ENCODE measurements at regions not wholly inside any gene's neighbourhood (a gene's known extent, or its start where the extent isn't known, plus 50 kb on each side); places are given as distances from the start of the nearest gene placed in this dataset.
"Not testable (repeated sequence)": the region's sequence is repeated elsewhere in the genome, so short reads cannot be mapped to it uniquely, and the experiment has no call there.

- no peaks in the 10 kb centered on the region for H3K36me3 Mint-ChIP-seq
- H3K27me3 Mint-ChIP-seq = peaks cover 3% of the 10 kb centered on the region
- H3K9me3 Mint-ChIP-seq = no peaks in the 10 kb centered on the region
- no peak overlapping the region for H3K4me3 Mint-ChIP-seq
- no peaks in the 10 kb centered on the region for H3K4me1 Mint-ChIP-seq
- no peak overlapping the region for H3K27ac Mint-ChIP-seq
Observed at GRCh38 chr4:72911316-72911715, 158.2 kb downstream of the COX18 start.

- Mint-ChIP-seq H3K36me3 (no peaks in the 10 kb centered on the region), H3K27me3 (peaks cover 1% of the 10 kb centered on the region), H3K4me3 (no peak overlapping the region), H3K9me3 (no peaks in the 10 kb centered on the region), H3K4me1 (no peaks in the 10 kb centered on the region), H3K27ac (no peak overlapping the region)
Observed at GRCh38 chr4:72909461-72909860, 160.1 kb downstream of the COX18 start.

- Mint-ChIP-seq H3K4me3 (no peak overlapping the region), H3K27me3 (no peaks in the 10 kb centered on the region), H3K36me3 (no peaks in the 10 kb centered on the region), H3K9me3 (no peaks in the 10 kb centered on the region), H3K4me1 (no peaks in the 10 kb centered on the region), H3K27ac (no peak overlapping the region)
Observed at GRCh38 chr4:72902354-72902753, 167.2 kb downstream of the COX18 start.

- Mint-ChIP-seq H3K27me3 (no peaks in the 10 kb centered on the region), H3K4me1 (no peaks in the 10 kb centered on the region), H3K36me3 (no peaks in the 10 kb centered on the region), H3K4me3 (no peak overlapping the region), H3K9me3 (no peaks in the 10 kb centered on the region), H3K27ac (no peak overlapping the region)
Observed at GRCh38 chr4:72901553-72901952, 168.0 kb downstream of the COX18 start.

GRCh38 chr4:72900952-72901351 lies 168.6 kb downstream of the COX18 start:
- no peak overlapping the region for H3K4me3 Mint-ChIP-seq
- no peaks in the 10 kb centered on the region for H3K4me1 Mint-ChIP-seq
- no peaks in the 10 kb centered on the region for H3K27me3 Mint-ChIP-seq
- no peaks in the 10 kb centered on the region for H3K36me3 Mint-ChIP-seq
- H3K27ac Mint-ChIP-seq = no peak overlapping the region
- no peaks in the 10 kb centered on the region for H3K9me3 Mint-ChIP-seq

- H3K27ac Mint-ChIP-seq = no peak overlapping the region
- no peak overlapping the region for H3K4me3 Mint-ChIP-seq
- peaks cover 2% of the 10 kb centered on the region for H3K27me3 Mint-ChIP-seq
- no peaks in the 10 kb centered on the region for H3K9me3 Mint-ChIP-seq
- H3K36me3 Mint-ChIP-seq = no peaks in the 10 kb centered on the region
- H3K4me1 Mint-ChIP-seq = no peaks in the 10 kb centered on the region
Observed at GRCh38 chr4:72899621-72900020, 169.9 kb downstream of the COX18 start.

- H3K9me3 Mint-ChIP-seq = no peaks in the 10 kb centered on the region
- H3K27me3 Mint-ChIP-seq = peaks cover 2% of the 10 kb centered on the region
- H3K4me1 Mint-ChIP-seq = no peaks in the 10 kb centered on the region
- H3K27ac Mint-ChIP-seq = no peak overlapping the region
- H3K36me3 Mint-ChIP-seq = no peaks in the 10 kb centered on the region
- H3K4me3 Mint-ChIP-seq = no peak overlapping the region
Observed at GRCh38 chr4:72899214-72899613, 170.3 kb downstream of the COX18 start.

GRCh38 chr4:72896515-72896914 lies 173.0 kb downstream of the COX18 start:
- Mint-ChIP-seq H3K27ac (no peak overlapping the region), H3K36me3 (no peaks in the 10 kb centered on the region), H3K4me1 (no peaks in the 10 kb centered on the region), H3K27me3 (peaks cover 6% of the 10 kb centered on the region), H3K4me3 (no peak overlapping the region), H3K9me3 (no peaks in the 10 kb centered on the region)

GRCh38 chr4:72895408-72895807 lies 174.1 kb downstream of the COX18 start:
- Mint-ChIP-seq H3K27ac (no peak overlapping the region), H3K9me3 (no peaks in the 10 kb centered on the region), H3K36me3 (no peaks in the 10 kb centered on the region), H3K4me1 (no peaks in the 10 kb centered on the region), H3K4me3 (no peak overlapping the region), H3K27me3 (peaks cover 6% of the 10 kb centered on the region)

GRCh38 chr4:72893354-72894066 lies 176.0 kb downstream of the COX18 start:
- Mint-ChIP-seq H3K36me3 (no peaks in the 10 kb centered on the region), H3K27me3 (peaks cover 6% of the 10 kb centered on the region), H3K9me3 (no peaks in the 10 kb centered on the region), H3K4me1 (no peaks in the 10 kb centered on the region), H3K27ac (no peak overlapping the region), H3K4me3 (no peak overlapping the region)

GRCh38 chr4:72888331-72888730 lies 181.2 kb downstream of the COX18 start:
- H3K4me3 Mint-ChIP-seq = no peak overlapping the region
- H3K27me3 Mint-ChIP-seq = peaks cover 5% of the 10 kb centered on the region
- H3K27ac Mint-ChIP-seq = no peak overlapping the region
- H3K36me3 Mint-ChIP-seq = no peaks in the 10 kb centered on the region
- H3K4me1 Mint-ChIP-seq = no peaks in the 10 kb centered on the region
- no peaks in the 10 kb centered on the region for H3K9me3 Mint-ChIP-seq

GRCh38 chr4:72887152-72887551 lies 182.4 kb downstream of the COX18 start:
- no peaks in the 10 kb centered on the region for H3K9me3 Mint-ChIP-seq
- H3K27ac Mint-ChIP-seq = no peak overlapping the region
- peaks cover 3% of the 10 kb centered on the region for H3K27me3 Mint-ChIP-seq
- H3K4me1 Mint-ChIP-seq = no peaks in the 10 kb centered on the region
- H3K4me3 Mint-ChIP-seq = no peak overlapping the region
- no peaks in the 10 kb centered on the region for H3K36me3 Mint-ChIP-seq

- H3K9me3 Mint-ChIP-seq = no peaks in the 10 kb centered on the region
- H3K36me3 Mint-ChIP-seq = no peaks in the 10 kb centered on the region
- H3K4me3 Mint-ChIP-seq = no peak overlapping the region
- no peaks in the 10 kb centered on the region for H3K4me1 Mint-ChIP-seq
- H3K27me3 Mint-ChIP-seq = peaks cover 3% of the 10 kb centered on the region
- H3K27ac Mint-ChIP-seq = no peak overlapping the region
Observed at GRCh38 chr4:72886602-72887001, 182.9 kb downstream of the COX18 start.

GRCh38 chr4:72884225-72884624 lies 185.3 kb downstream of the COX18 start:
- not testable (repeated sequence) for H3K27ac Mint-ChIP-seq, H3K27me3 Mint-ChIP-seq

GRCh38 chr4:72876946-72877345 lies 192.6 kb downstream of the COX18 start:
- H3K4me1 Mint-ChIP-seq = no peaks in the 10 kb centered on the region
- H3K36me3 Mint-ChIP-seq = no peaks in the 10 kb centered on the region
- no peak overlapping the region for H3K4me3 Mint-ChIP-seq
- H3K27ac Mint-ChIP-seq = no peak overlapping the region
- no peaks in the 10 kb centered on the region for H3K9me3 Mint-ChIP-seq
- H3K27me3 Mint-ChIP-seq = no peaks in the 10 kb centered on the region

More at GRCh38 chr4:72884225-72884624, 185.3 kb downstream of the COX18 start:
- not testable (repeated sequence) for H3K36me3 Mint-ChIP-seq, H3K9me3 Mint-ChIP-seq, H3K4me3 Mint-ChIP-seq, H3K4me1 Mint-ChIP-seq

GRCh38 chr4:72875545-72875944 lies 194.0 kb downstream of the COX18 start:
- Mint-ChIP-seq H3K36me3 (no peaks in the 10 kb centered on the region), H3K27me3 (no peaks in the 10 kb centered on the region), H3K4me1 (no peaks in the 10 kb centered on the region), H3K27ac (no peak overlapping the region), H3K4me3 (no peak overlapping the region), H3K9me3 (no peaks in the 10 kb centered on the region)

- Mint-ChIP-seq H3K4me1 (no peaks in the 10 kb centered on the region), H3K36me3 (no peaks in the 10 kb centered on the region), H3K4me3 (no peak overlapping the region), H3K27me3 (no peaks in the 10 kb centered on the region), H3K27ac (no peak overlapping the region), H3K9me3 (no peaks in the 10 kb centered on the region)
Observed at GRCh38 chr4:72875138-72875537, 194.4 kb downstream of the COX18 start.
